ENCODE measurements at regions not wholly inside any gene's neighbourhood (a gene's known extent, or its start where the extent isn't known, plus 50 kb on each side); places are given as distances from the start of the nearest gene placed in this dataset.
"Not testable (repeated sequence)": the region's sequence is repeated elsewhere in the genome, so short reads cannot be mapped to it uniquely, and the experiment has no call there.

DNA sequence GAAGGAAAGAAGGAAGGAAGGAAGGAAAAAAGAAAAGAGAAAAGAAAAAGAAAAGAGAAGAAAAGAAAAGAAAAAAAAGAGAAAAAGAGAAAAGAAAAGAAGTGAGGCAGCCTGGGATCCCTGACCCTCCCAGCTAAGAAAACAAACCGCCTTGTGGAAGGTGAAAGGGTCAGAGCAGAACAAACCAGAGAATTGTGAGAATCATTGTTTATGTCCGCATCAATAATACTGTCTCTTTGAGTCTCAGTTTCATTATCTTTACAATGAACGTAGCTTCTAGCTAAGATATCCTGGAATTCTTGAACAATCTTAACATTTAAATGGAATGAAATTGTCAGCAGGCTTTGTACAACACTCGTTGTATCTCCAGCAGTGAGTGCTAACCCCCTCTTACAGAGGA, 66.4 kb upstream of the SERP2 start:
- DNase-seq (ENCODE audit: low spot score), result no peak

DNA sequence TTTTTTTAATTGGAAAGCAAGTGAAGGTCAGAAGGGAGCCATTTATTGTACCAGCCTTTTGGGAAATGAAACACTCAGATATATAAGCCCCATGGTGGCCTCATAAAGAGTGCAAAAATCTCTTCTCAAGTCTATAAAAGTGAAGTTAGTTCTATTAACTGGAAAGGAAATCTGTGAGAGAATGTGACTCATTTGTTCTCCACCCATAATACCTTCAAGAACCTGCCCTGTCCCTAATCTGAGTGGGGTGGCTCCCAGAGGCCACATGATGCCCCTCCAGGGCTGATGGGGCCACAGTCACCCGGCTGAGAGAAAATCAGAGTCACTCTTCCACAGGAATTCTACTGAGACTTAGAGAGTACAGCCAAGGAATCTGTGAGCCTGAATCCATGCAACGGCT, 65.8 kb upstream of the SERP2 start:
- DNase-seq (ENCODE audit: low spot score), result no peak

- no peak for DNase-seq (ENCODE audit: low spot score)
These were observed 65.3 kb upstream of the SERP2 start for GRCh38 chr13:44308352-44308751.

DNA sequence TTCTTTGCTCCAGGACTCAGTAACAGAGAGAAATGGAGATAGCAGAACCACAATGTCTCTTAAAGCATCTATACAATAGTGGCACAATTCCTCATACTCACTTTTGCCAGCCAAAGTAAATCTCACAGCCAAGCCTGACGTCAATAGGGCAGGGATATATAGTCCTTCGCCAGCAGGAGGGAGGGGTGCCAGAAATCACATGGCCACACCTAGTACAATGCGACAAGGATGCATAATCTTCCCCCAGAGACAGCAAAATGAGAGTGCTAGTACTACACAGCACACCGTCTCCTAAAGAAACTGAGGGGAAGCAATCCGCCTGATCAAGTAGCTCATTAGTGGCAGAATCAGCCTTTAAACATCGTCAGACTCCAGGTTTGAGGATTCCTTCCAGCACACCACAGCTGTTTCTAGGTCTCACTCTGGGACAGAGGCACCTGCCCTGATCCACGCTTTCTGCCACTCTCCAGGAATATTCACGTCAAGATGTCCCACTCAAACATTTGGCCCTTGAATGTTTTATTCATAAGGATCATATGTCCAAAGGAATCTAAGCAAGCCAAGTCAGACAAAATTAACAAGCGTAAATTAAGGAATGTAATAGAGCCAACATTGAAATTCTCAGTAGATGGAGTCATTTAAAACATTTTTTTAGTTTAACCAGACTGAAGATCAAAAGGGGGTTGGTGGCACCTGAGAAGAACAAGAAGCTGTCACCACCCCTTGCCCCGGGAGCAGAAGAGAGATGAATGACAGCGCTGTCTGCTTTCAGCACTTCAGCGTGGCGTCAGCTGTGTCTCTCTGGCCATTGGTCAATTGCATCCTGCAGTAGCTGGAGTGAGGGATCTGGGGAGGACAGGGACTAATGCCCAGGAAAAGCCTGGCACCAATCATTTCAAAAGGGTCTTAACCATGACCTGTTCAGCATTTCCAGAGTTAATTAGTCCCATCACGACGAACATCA, 63.5 kb upstream of the SERP2 start:
- peak; percentile 40 for DNase-seq (ENCODE audit: low spot score)

DNA sequence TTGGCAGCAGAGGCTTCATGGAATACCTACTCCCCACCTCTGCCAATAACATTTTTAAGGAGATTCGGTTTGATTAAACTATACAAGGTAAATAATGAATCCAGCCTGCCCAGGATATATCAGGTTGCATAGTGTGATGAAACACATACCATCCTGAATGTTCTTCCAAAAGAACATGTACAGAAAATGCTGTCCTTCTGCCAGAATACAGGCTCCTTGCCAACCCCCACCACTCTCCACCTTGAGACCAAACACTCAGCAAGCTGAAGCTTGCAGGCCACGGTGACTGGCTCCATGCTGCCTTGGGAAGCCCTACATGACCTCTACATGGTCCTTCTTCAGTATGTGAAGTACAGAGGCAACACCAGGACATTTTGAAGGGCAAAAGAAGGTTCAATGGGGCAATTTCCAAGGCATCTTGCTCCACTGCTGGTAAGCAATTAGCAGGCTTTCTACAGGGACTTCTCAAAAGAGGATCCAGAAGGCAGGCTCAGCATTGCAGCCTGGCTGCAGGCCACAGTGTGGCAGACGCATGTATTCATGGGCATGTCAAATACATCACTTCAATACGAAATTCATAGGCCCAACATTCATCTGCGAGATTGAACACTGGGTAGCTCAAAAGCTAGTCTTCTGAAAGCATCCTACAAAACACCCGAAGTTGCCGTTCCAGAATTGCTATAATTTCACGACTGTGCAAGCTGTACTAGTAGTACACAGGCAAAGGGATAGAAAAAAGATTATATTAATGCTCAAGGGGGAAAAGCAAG, 62.4 kb upstream of the SERP2 start:
- DNase-seq (ENCODE audit: low spot score), result no peak

- DNase-seq (ENCODE audit: low spot score), result no peak
These were observed 61.5 kb upstream of the SERP2 start for GRCh38 chr13:44312131-44312530.

GRCh38 chr13:44312834-44313551, 60.6 kb upstream of the SERP2 start:
- DNase-seq (ENCODE audit: low spot score), result no peak

DNA sequence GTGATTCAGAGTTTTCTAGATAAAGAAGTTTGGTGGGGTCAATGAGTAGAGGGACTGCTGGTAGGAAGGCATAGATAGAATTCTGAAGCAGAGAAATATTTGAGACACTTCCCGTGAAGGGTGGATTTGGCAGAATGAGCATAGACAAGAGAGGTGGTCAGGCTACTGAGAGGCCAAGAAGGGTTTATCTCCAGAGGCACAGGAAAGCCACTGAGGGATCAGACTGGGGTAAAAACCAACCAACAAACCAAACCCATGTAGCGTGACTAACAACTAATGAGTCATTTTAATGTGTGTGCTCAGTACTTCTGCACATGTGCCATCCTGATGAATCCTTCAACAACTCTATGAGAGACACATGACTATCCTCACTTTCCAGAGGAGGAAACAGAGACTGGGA, 60.0 kb upstream of the SERP2 start:
- no peak for DNase-seq (ENCODE audit: low spot score)

GRCh38 chr13:44314160-44314559, 59.5 kb upstream of the SERP2 start:
- not testable (repeated sequence) for DNase-seq (ENCODE audit: low spot score)

- DNase-seq (ENCODE audit: low spot score), result no peak
These were observed 55.9 kb upstream of the SERP2 start for GRCh38 chr13:44317752-44318151.

- no peak for DNase-seq (ENCODE audit: low spot score)
These were observed 55.5 kb upstream of the SERP2 start for GRCh38 chr13:44318161-44318560.

- DNase-seq (ENCODE audit: low spot score), result no peak
These were observed 53.0 kb upstream of the SERP2 start for GRCh38 chr13:44320611-44321010.

DNA sequence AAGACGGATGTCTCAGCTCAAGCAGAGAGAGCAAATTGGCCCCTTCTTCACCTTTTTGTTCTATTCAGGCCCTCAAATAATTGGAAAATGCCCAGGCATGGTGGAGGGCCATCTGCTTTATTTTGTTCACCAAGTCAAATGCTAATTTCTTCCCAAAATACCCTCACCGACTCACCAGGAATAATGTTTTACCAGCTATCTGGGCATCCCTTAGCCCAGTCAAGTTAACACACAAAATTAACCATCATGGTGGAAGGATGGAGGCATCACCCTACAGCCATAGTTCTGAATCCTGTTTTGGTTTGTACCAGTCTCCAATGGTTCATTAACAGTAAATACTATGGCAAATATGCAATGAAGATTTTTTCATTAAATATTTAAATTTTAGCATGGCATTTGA, 51.7 kb upstream of the SERP2 start:
- DNase-seq (ENCODE audit: low spot score), result no peak

GRCh38 chr13:44322928-44323327, 50.7 kb upstream of the SERP2 start:
- no peak for DNase-seq (ENCODE audit: low spot score)

- DNase-seq (ENCODE audit: low spot score), result no peak
These were observed 49.9 kb upstream of the SERP2 start for GRCh38 chr13:44323754-44324153.

Measured in pons (tissue), 1 donor.